Loucy (cell line): ENCODE measurements at regions not wholly inside any gene's neighbourhood (a gene's known extent, or its start where the extent isn't known, plus 50 kb on each side); places are given as distances from the start of the nearest gene placed in this dataset.

ENCODE experiments used
- H2AFZ ChIP-seq: fragments of 200-600 bp; sonication (generic); 2 replicates; pipeline ENCODE4 v1.6.0; 2016; ENCODE audit warnings: antibody characterized with exemption, mild to moderate bottlenecking, low read length, moderate library complexity
- H3F3A ChIP-seq: fragments of 200-600 bp; 2 replicates; pipeline ENCODE4 v1.6.0; 2016; ENCODE audit warnings: antibody characterized with exemption, low read depth, mild to moderate bottlenecking
- H3K27me3 ChIP-seq: fragments of 200-600 bp; sonication (generic); 2 replicates; pipeline ENCODE4 v1.6.1; 2014; ENCODE audit warnings: low read length, mild to moderate bottlenecking; ENCODE audit not compliant: insufficient read depth, poor library complexity, severe bottlenecking
- H3K36me3 ChIP-seq: fragments of 200-600 bp; sonication (generic); 2 replicates; pipeline ENCODE4 v1.6.1; 2016; ENCODE audit warnings: low read length; ENCODE audit not compliant: insufficient read depth
- H3K4me1 ChIP-seq: fragments of 200-600 bp; sonication (generic); 2 replicates; pipeline ENCODE4 v1.5.1; 2014; ENCODE audit warnings: low read length, mild to moderate bottlenecking; ENCODE audit not compliant: insufficient read depth, poor library complexity, severe bottlenecking
- H3K4me2 ChIP-seq: fragments of 200-600 bp; sonication (generic); 2 replicates; pipeline ENCODE4 v1.6.0; 2014; ENCODE audit warnings: antibody characterized with exemption, low read length, low read depth, mild to moderate bottlenecking; ENCODE audit not compliant: poor library complexity, severe bottlenecking
- H3K4me3 ChIP-seq: fragments of 200-600 bp; sonication (generic); 2 replicates; pipeline ENCODE4 v1.5.1; 2014; ENCODE audit warnings: low read length, mild to moderate bottlenecking, mixed read lengths; ENCODE audit not compliant: poor library complexity, severe bottlenecking
- H3K79me2 ChIP-seq: fragments of 200-600 bp; sonication (generic); 2 replicates; pipeline ENCODE4 v1.6.1; 2014; ENCODE audit warnings: low read length; ENCODE audit not compliant: insufficient read depth
- H3K9ac ChIP-seq: fragments of 200-600 bp; sonication (generic); 2 replicates; pipeline ENCODE4 v1.6.0; 2014; ENCODE audit warnings: mild to moderate bottlenecking, low read depth, low read length, moderate library complexity; ENCODE audit not compliant: poor library complexity, severe bottlenecking
- H3K9me2 ChIP-seq: fragments of 200-600 bp; sonication (generic); replicated peaks from 2 replicates; pipeline ENCODE4 v1.6.1; 2016; ENCODE audit warnings: low read depth, low read length, mixed read lengths
- H3K9me3 ChIP-seq: fragments of 200-600 bp; sonication (generic); 2 replicates; pipeline ENCODE4 v1.6.1; 2014; ENCODE audit warnings: mild to moderate bottlenecking, antibody characterized with exemption, low read length, low read depth; ENCODE audit not compliant: insufficient read depth
- H4K20me1 ChIP-seq: fragments of 200-600 bp; sonication (generic); 2 replicates; pipeline ENCODE4 v1.6.0; 2014; ENCODE audit warnings: antibody characterized with exemption, low read length, mild to moderate bottlenecking; ENCODE audit not compliant: insufficient read depth, poor library complexity, severe bottlenecking
- CTCF ChIP-seq: fragments of 200-600 bp; sonication (generic); conservative IDR thresholded peaks from 2 replicates; pipeline ENCODE4 v1.5.1; 2014; ENCODE audit warnings: mild to moderate bottlenecking, antibody characterized with exemption, low read length
- EZH2phosphoT487 ChIP-seq: fragments of 200-600 bp; IDR thresholded peaks from 2 replicates; pipeline ENCODE4 v1.6.1; 2018; ENCODE audit warnings: antibody characterized with exemption, mild to moderate bottlenecking, moderate library complexity, borderline replicate concordance

- Histone ChIP-seq H3K4me1 (peaks cover 37% of the 10 kb centered on the region), H3K4me2 (no peak overlapping the region), H2AFZ (no peak overlapping the region)
Measured at GRCh38 chr1:235008239-235008638, 120.4 kb downstream of the TOMM20 start.

GRCh38 chr1:235006816-235007215, 121.8 kb downstream of the TOMM20 start:
- Histone ChIP-seq H3K9ac (no peak overlapping the region), H3K4me2 (no peak overlapping the region), H4K20me1 (no peaks in the 10 kb centered on the region), H3K79me2 (no peaks in the 10 kb centered on the region), H3K4me1 (peaks cover 25% of the 10 kb centered on the region), H3K9me3 (0 out of 2 replicates have a peak, but pooled peaks cover 5% of the 10 kb centered on the region), H3K36me3 (no peaks in the 10 kb centered on the region), H3K27me3 (no peaks in the 10 kb centered on the region), H3F3A (peaks cover 8% of the 10 kb centered on the region), H3K4me3 (no peak overlapping the region), H3K9me2 (no peaks in the 10 kb centered on the region), H2AFZ (no peak overlapping the region)
- TF ChIP-seq CTCF (no peak), EZH2phosphoT487 (no peak)

More at GRCh38 chr1:235008239-235008638, 120.4 kb downstream of the TOMM20 start:
- Histone ChIP-seq H3F3A (peaks cover 17% of the 10 kb centered on the region), H3K27me3 (no peaks in the 10 kb centered on the region), H3K36me3 (no peaks in the 10 kb centered on the region), H3K9me2 (no peaks in the 10 kb centered on the region), H3K79me2 (no peaks in the 10 kb centered on the region), H4K20me1 (no peaks in the 10 kb centered on the region), H3K9me3 (0 out of 2 replicates have a peak, but pooled peaks cover 5% of the 10 kb centered on the region), H3K9ac (no peak overlapping the region), H3K4me3 (no peak overlapping the region)
- TF ChIP-seq EZH2phosphoT487 (no peak), CTCF (no peak)

- H3K9me2 ChIP-seq, result no peaks in the 10 kb centered on the region
- no peak overlapping the region for H3K9ac ChIP-seq
- H3K27me3 ChIP-seq, result no peaks in the 10 kb centered on the region
- H3K4me3 ChIP-seq, result no peak overlapping the region
- TF ChIP-seq CTCF (no peak), EZH2phosphoT487 (no peak)
- H3K4me2 ChIP-seq, result no peak overlapping the region
- no peaks in the 10 kb centered on the region for H3K36me3 ChIP-seq
- 0 out of 2 replicates have a peak, but pooled peaks cover 5% of the 10 kb centered on the region for H3K9me3 ChIP-seq
- H3F3A ChIP-seq, result peaks cover 4% of the 10 kb centered on the region
- no peak overlapping the region for H2AFZ ChIP-seq
- no peaks in the 10 kb centered on the region for H4K20me1 ChIP-seq
- peaks cover 21% of the 10 kb centered on the region for H3K4me1 ChIP-seq
- no peaks in the 10 kb centered on the region for H3K79me2 ChIP-seq
Measured at GRCh38 chr1:235006132-235006721, 122.4 kb downstream of the TOMM20 start.
